GM18517 (cell line): ENCODE measurements at regions not wholly inside any gene's neighbourhood (a gene's known extent, or its start where the extent isn't known, plus 50 kb on each side); places are given as distances from the start of the nearest gene placed in this dataset.

Experiments used
- ATAC-seq: cut with Tn5 transposase; IDR thresholded peaks from one replicate; pipeline ENCODE4 v1.9.1; 2021; ENCODE audit warnings: mild to moderate bottlenecking, moderate library complexity; ENCODE audit not compliant: unreplicated experiment

- no peak for ATAC-seq
Observed at GRCh38 chr4:96649536-96649935, 809.6 kb downstream of the PDHA2 start.

- no peak for ATAC-seq
Observed at GRCh38 chr4:96652158-96652557, 812.3 kb downstream of the PDHA2 start.

- ATAC-seq, result no peak
Observed at GRCh38 chr4:96652821-96653220, 812.9 kb downstream of the PDHA2 start.

GRCh38 chr4:96654045-96654444 is 814.2 kb downstream of the PDHA2 start:
- ATAC-seq, result no peak

GRCh38 chr4:96670381-96670780 is 830.5 kb downstream of the PDHA2 start:
- ATAC-seq, result no peak

GRCh38 chr4:96675416-96675815 is 835.5 kb downstream of the PDHA2 start:
- no peak for ATAC-seq

- no peak for ATAC-seq
Observed at GRCh38 chr4:96675896-96676295, 836.0 kb downstream of the PDHA2 start.

GRCh38 chr4:96676754-96677435 is 837.0 kb downstream of the PDHA2 start:
- ATAC-seq, result no peak

GRCh38 chr4:96677499-96677898 is 837.6 kb downstream of the PDHA2 start:
- ATAC-seq, result no peak

- ATAC-seq, result no peak
Observed at GRCh38 chr4:96681218-96681617, 841.3 kb downstream of the PDHA2 start.

- no peak for ATAC-seq
Observed at GRCh38 chr4:96685691-96686090, 845.8 kb downstream of the PDHA2 start.

GRCh38 chr4:96691521-96691920 is 851.6 kb downstream of the PDHA2 start:
- no peak for ATAC-seq

GRCh38 chr4:96698831-96699230 is 858.9 kb downstream of the PDHA2 start:
- no peak for ATAC-seq

- ATAC-seq, result no peak
Observed at GRCh38 chr4:96703265-96703664, 863.4 kb downstream of the PDHA2 start.

- no peak for ATAC-seq
Observed at GRCh38 chr4:96708766-96709165, 868.9 kb downstream of the PDHA2 start.

- no peak for ATAC-seq
Observed at GRCh38 chr4:96713271-96713850, 873.5 kb downstream of the PDHA2 start.

- no peak for ATAC-seq
Observed at GRCh38 chr4:96729641-96730040, 889.7 kb downstream of the PDHA2 start.

GRCh38 chr4:96730432-96730831 is 890.5 kb downstream of the PDHA2 start:
- no peak for ATAC-seq

GRCh38 chr4:96736352-96736889 is 896.5 kb downstream of the PDHA2 start:
- no peak for ATAC-seq

GRCh38 chr4:96739101-96739500 is 899.2 kb downstream of the PDHA2 start:
- ATAC-seq, result no peak

GRCh38 chr4:96742332-96743014 is 902.6 kb downstream of the PDHA2 start:
- no peak for ATAC-seq

GRCh38 chr4:96744676-96745075 is 904.8 kb downstream of the PDHA2 start:
- no peak for ATAC-seq
